Sigmoid colon (tissue), 6 donors: ENCODE measurements at regions not wholly inside any gene's neighbourhood (a gene's known extent, or its start where the extent isn't known, plus 50 kb on each side); places are given as distances from the start of the nearest gene placed in this dataset.
"Not testable (repeated sequence)": the region's sequence is repeated elsewhere in the genome, so short reads cannot be mapped to it uniquely, and the experiment has no call there.

Experiments
- DNase-seq: peaks from one replicate; pipeline ENCODE4 v3.0.0-alpha.2; 2019
- H3K27ac ChIP-seq, 4 donors: fragments of 200-600 bp; sonication (generic); one replicate each; pipeline ENCODE4 v1.5.1; 2016 to 2019; ENCODE audit warnings: mild to moderate bottlenecking in 1 of 4
- H3K27me3 ChIP-seq, 3 donors: fragments of 200-600 bp; sonication (generic); one replicate each; pipeline ENCODE4 v1.5.1; 2019; ENCODE audit warnings: mild to moderate bottlenecking in 1 of 3
- H3K36me3 ChIP-seq, 4 donors: fragments of 200-600 bp; sonication (generic); one replicate each; pipeline ENCODE4 v1.5.1; 2016 to 2019
- H3K4me1 ChIP-seq, 4 donors: fragments of 200-600 bp; sonication (generic); one replicate each; pipeline ENCODE4 v1.5.1; 2017 to 2019
- H3K4me3 ChIP-seq, 4 donors: fragments of 200-600 bp; sonication (generic); one replicate each; pipeline ENCODE4 v1.5.1; 2017 to 2019; ENCODE audit warnings: mild to moderate bottlenecking in 2 of 4, moderate library complexity in 1 of 4
- H3K9me3 ChIP-seq, 4 donors: fragments of 200-600 bp in 3 of 4; sonication (generic) in 3 of 4; one replicate each; pipeline versions ENCODE4 v1.5.1 to v1.6.1; 2013 to 2019
- EP300 ChIP-seq, 4 donors: sonication (generic); formaldehyde crosslinking; IDR thresholded peaks; one replicate each; pipeline ENCODE4 v1.6.1; 2017; ENCODE audit warnings: antibody characterized with exemption in 4 of 4
- POLR2A ChIP-seq, 2 donors: fragments of 450-650 bp; IDR thresholded peaks; one replicate each; pipeline ENCODE4 v1.6.1; 2016; ENCODE audit warnings: antibody characterized with exemption in 2 of 2, mild to moderate bottlenecking in 2 of 2, moderate library complexity in 2 of 2
- POLR2AphosphoS5 ChIP-seq, 4 donors: sonication (generic); formaldehyde crosslinking; IDR thresholded peaks; one replicate each; pipeline ENCODE4 v1.6.1; 2017; ENCODE audit warnings: antibody characterized with exemption in 4 of 4
- WGBS, 2 donors: extraction: QIAGEN DNeasy Blood & Tissue Kit; methylation state at CpG; one replicate each; pipeline ENCODE4 v1.1.7; 2013; 5-methylcytosine and 5-hydroxymethylcytosine counted together
- intact Hi-C: fragments of 100-400 bp; cut with DNase I; formaldehyde crosslinking; loops from one replicate; pipeline ENCODE4 v1.15.1; 2023
- TF ChIP-seq, protein P1 (sequence below), 4 experiments: fragments of 450-650 bp in 3 of 4; fragments of 200-600 bp in 1 of 4; IDR thresholded peaks; one replicate each; pipeline ENCODE4 v1.5.1; 2016 to 2019; ENCODE audit warnings: antibody characterized with exemption in 4 of 4, mild to moderate bottlenecking in 3 of 4, moderate library complexity in 2 of 4
- donor health status: healthy with polysubstance abuse.
- donor health status: healthy.

- no peaks in the 10 kb centered on the region for H3K27me3 ChIP-seq
- peaks cover 0 to 6% (median 0%) of the 10 kb centered on the region in 4 donors for H3K4me1 ChIP-seq
- no peak for TF ChIP-seq EP300 (IDR thresholded peaks at IDR 0.05)
- no peak for TF ChIP-seq POLR2A (IDR thresholded peaks at IDR 0.05)
- TF ChIP-seq, protein P1, sequence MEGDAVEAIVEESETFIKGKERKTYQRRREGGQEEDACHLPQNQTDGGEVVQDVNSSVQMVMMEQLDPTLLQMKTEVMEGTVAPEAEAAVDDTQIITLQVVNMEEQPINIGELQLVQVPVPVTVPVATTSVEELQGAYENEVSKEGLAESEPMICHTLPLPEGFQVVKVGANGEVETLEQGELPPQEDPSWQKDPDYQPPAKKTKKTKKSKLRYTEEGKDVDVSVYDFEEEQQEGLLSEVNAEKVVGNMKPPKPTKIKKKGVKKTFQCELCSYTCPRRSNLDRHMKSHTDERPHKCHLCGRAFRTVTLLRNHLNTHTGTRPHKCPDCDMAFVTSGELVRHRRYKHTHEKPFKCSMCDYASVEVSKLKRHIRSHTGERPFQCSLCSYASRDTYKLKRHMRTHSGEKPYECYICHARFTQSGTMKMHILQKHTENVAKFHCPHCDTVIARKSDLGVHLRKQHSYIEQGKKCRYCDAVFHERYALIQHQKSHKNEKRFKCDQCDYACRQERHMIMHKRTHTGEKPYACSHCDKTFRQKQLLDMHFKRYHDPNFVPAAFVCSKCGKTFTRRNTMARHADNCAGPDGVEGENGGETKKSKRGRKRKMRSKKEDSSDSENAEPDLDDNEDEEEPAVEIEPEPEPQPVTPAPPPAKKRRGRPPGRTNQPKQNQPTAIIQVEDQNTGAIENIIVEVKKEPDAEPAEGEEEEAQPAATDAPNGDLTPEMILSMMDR (IDR thresholded peaks at IDR 0.05), result no peak
- no peak for TF ChIP-seq POLR2AphosphoS5 (IDR thresholded peaks at IDR 0.05)
- no peak for DNase-seq
- no peak overlapping the region for H3K4me3 ChIP-seq
- intact Hi-C loops, result no loop called here
- WGBS, 2 donors, result 72 to 80% methylated on average over 10 of the region's 10 CpGs
- no peaks in the 10 kb centered on the region for H3K36me3 ChIP-seq
- H3K27ac ChIP-seq, result no peak overlapping the region
- no peaks in the 10 kb centered on the region for H3K9me3 ChIP-seq
Observed at GRCh38 chr17:31798205-31798724, 60.8 kb downstream of the COPRS start.

DNA sequence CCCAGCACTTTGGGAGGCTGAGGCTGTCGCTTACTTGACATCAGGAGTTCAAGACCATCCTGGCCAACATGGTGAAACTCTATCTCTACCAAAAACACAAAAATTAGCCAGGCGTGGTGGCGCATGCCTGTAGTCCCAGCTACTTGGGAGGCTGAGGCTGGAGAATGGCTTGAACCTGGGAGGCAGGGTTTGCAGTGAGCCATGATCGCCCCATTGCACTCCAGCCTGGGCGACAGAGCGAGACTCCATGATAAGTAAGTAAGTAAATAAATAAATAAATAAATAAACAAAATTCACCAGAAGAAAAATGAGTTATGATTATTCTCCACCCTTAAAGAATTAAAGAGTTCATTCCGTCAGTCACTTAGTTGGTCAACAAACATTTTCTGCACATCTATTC lies 63.1 kb downstream of the COPRS start:
- H3K36me3 ChIP-seq, H3K9me3 ChIP-seq, H3K4me3 ChIP-seq, H3K27ac ChIP-seq, H3K4me1 ChIP-seq, DNase-seq, H3K27me3 ChIP-seq, intact Hi-C loops: not testable (repeated sequence)
- WGBS, 2 donors, result 96 to 97% methylated on average over 7 of the region's 7 CpGs

DNA sequence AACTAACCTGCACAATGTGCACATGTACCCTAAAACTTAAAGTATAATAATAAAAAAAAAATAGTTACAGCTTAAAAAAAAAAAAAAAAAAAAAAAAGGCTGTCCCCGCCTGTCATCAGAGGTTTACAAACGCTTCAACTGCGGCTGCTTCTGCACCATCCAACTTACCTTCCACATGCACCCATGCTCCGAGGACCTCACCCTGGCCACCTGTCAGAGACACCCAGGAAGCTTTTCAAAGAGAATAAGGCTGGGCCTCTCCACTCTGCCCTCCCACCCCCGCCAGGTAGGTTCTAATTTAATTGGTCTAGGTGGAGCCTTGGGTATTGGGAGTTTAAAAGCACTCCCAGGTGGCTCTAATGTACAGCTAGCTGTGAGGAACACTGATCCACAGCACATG lies 64.9 kb downstream of the COPRS start:
- Histone ChIP-seq H3K4me1 (no peaks in the 10 kb centered on the region), H3K4me3 (no peak overlapping the region), H3K9me3 (no peaks in the 10 kb centered on the region), H3K36me3 (no peaks in the 10 kb centered on the region), H3K27me3 (no peaks in the 10 kb centered on the region), H3K27ac (no peak overlapping the region)
- TF ChIP-seq EP300 (IDR thresholded peaks at IDR 0.05), result no peak
- TF ChIP-seq, protein P1 (IDR thresholded peaks at IDR 0.05), result no peak
- no peak for DNase-seq
- WGBS, 2 donors, result 86 to 94% methylated on average over 5 of the region's 5 CpGs
- intact Hi-C loops, result no loop called here

- WGBS, 2 donors, result 89 to 98% methylated on average over 7 of the region's 7 CpGs
- H3K27me3 ChIP-seq, H3K4me3 ChIP-seq, intact Hi-C loops, H3K9me3 ChIP-seq, H3K4me1 ChIP-seq, DNase-seq, H3K27ac ChIP-seq, H3K36me3 ChIP-seq: not testable (repeated sequence)
Observed at GRCh38 chr17:31793634-31794033, 65.4 kb downstream of the COPRS start.

GRCh38 chr17:31792007-31792585 lies 66.9 kb downstream of the COPRS start:
- no peak for DNase-seq
- WGBS, 2 donors, result 48 to 56% methylated on average over 6 of the region's 6 CpGs
- intact Hi-C loops, result no loop called here
- H3K27me3 ChIP-seq, result no peaks in the 10 kb centered on the region
- TF ChIP-seq EP300 (IDR thresholded peaks at IDR 0.05) (no peak), POLR2AphosphoS5 (IDR thresholded peaks at IDR 0.05) (no peak), POLR2A (IDR thresholded peaks at IDR 0.05) (no peak)
- TF ChIP-seq, protein P1 (IDR thresholded peaks at IDR 0.05), result no peak
- no peak overlapping the region for H3K27ac ChIP-seq
- no peaks in the 10 kb centered on the region for H3K36me3 ChIP-seq
- no peak overlapping the region for H3K4me3 ChIP-seq
- H3K4me1 ChIP-seq, result peaks cover 0 to 13% (median 12%) of the 10 kb centered on the region in 4 donors
- no peaks in the 10 kb centered on the region for H3K9me3 ChIP-seq
